ENCODE measurements at regions not wholly inside any gene's neighbourhood (a gene's known extent, or its start where the extent isn't known, plus 50 kb on each side); places are given as distances from the start of the nearest gene placed in this dataset.
"Not testable (repeated sequence)": the region's sequence is repeated elsewhere in the genome, so short reads cannot be mapped to it uniquely, and the experiment has no call there.

DNA sequence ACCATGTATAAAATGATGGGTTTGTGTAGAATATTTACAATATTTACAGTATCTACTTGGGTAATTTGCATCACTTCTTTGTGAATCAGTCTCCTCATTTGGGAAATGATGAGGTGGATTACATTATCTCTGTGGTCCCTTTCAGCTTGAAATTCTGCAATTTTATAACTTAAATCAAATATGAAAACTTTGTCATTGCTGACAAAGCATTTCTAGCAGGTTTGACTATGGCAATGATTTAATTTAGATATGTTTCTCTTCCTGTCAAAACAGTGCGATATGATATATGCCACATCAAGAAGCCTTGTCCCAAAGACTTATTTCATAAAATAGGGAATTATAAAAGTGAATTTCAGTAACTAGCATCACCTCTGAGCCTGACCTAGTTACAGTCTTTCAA lies 315.8 kb upstream of the MEIS2 start:
- Histone ChIP-seq H3K4me1 (ENCODE audit: control insufficient read depth, insufficient read depth, low read depth, low read length) (no peaks in the 10 kb centered on the region), H3K36me3 (ENCODE audit: control insufficient read depth in 1 of 2, insufficient read depth in 2 of 2, low read depth in 1 of 2, low read length in 2 of 2) (no peaks in the 10 kb centered on the region), H3K27ac (ENCODE audit: low read length, poor library complexity, severe bottlenecking) (no peak overlapping the region), H2BK15ac (ENCODE audit: low read depth, poor library complexity, severe bottlenecking) (no peak overlapping the region), H2AK5ac (ENCODE audit: low read length, severe bottlenecking) (no peak overlapping the region), H2AFZ (ENCODE audit: low read depth, low read length) (no peak overlapping the region), H3K79me1 (replicated peaks; ENCODE audit: low read length, poor library complexity, severe bottlenecking) (no peaks in the 10 kb centered on the region), H3K9me3 (ENCODE audit: control insufficient read depth, low read length) (peaks cover 2% of the 10 kb centered on the region), H3K9ac (ENCODE audit: low read length) (no peak overlapping the region), H2BK120ac (ENCODE audit: low read depth, low read length) (no peak overlapping the region), H3K27me3 (ENCODE audit: control insufficient read depth in 1 of 2, insufficient read depth in 1 of 2, low read length in 2 of 2) (no peaks in the 10 kb centered on the region), H4K91ac (ENCODE audit: low read length) (no peak overlapping the region), H3K18ac (ENCODE audit: low read depth in 1 of 2, low read length in 2 of 2) (no peak overlapping the region), H3K4ac (ENCODE audit: low read depth in 1 of 2, low read length in 2 of 2) (no peak overlapping the region), H2BK12ac (ENCODE audit: low read length in 2 of 2) (no peak overlapping the region), H3K4me2 (ENCODE audit: low read length, poor library complexity, severe bottlenecking) (no peak overlapping the region), H3K14ac (ENCODE audit: low read length in 2 of 2) (no peak overlapping the region), H4K8ac (ENCODE audit: low read length) (no peak overlapping the region), H2BK5ac (ENCODE audit: low read depth, low read length, poor library complexity, severe bottlenecking) (no peak overlapping the region), H3K23ac (ENCODE audit: low read length in 2 of 2) (no peak overlapping the region), H3K4me3 (ENCODE audit: insufficient read depth in 1 of 2, low read depth in 1 of 2, low read length in 2 of 2) (no peak overlapping the region)
- DNase-seq = no peak
- whole genome bisulfite sequencing = no CpG with 5 or more reads among the region's 1 CpG

DNA sequence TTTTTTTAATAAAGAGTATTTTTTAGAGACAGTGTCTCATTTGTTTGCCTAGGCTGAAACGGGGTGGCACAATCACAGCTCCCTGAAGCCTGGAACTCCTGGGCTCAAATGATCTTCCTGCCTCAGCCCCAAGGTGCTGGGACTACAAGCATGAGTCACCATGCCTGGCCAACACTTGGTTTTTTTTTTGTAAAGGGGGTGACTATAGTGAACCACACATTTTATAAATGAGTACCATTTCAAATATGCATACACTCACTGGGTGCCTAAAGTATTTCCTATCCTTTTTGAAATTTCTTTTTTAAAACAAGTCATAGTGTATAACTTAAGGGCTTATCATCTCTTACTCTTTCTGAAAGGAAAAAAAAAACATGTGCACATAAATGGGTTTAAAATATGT lies 325.2 kb upstream of the MEIS2 start:
- WGBS = 43% methylated on average over 1 of the region's 1 CpG
- H3K14ac ChIP-seq (ENCODE audit: low read length in 2 of 2) = no peak overlapping the region
- H3K4me1 ChIP-seq (ENCODE audit: control insufficient read depth, insufficient read depth, low read depth, low read length) = no peaks in the 10 kb centered on the region
- no peak overlapping the region for H2BK15ac ChIP-seq (ENCODE audit: low read depth, poor library complexity, severe bottlenecking)
- H2BK12ac ChIP-seq (ENCODE audit: low read length in 2 of 2) = no peak overlapping the region
- no peak overlapping the region for H3K9ac ChIP-seq (ENCODE audit: low read length)
- no peak overlapping the region for H2BK5ac ChIP-seq (ENCODE audit: low read depth, low read length, poor library complexity, severe bottlenecking)
- H3K27ac ChIP-seq (ENCODE audit: low read length, poor library complexity, severe bottlenecking) = no peak overlapping the region
- H3K18ac ChIP-seq (ENCODE audit: low read depth in 1 of 2, low read length in 2 of 2) = no peak overlapping the region
- no peak overlapping the region for H2BK120ac ChIP-seq (ENCODE audit: low read depth, low read length)
- no peak overlapping the region for H3K4me2 ChIP-seq (ENCODE audit: low read length, poor library complexity, severe bottlenecking)
- H2AFZ ChIP-seq (ENCODE audit: low read depth, low read length) = no peak overlapping the region
- no peaks in the 10 kb centered on the region for H3K79me1 ChIP-seq (replicated peaks; ENCODE audit: low read length, poor library complexity, severe bottlenecking)
- H4K8ac ChIP-seq (ENCODE audit: low read length) = no peak overlapping the region
- no peaks in the 10 kb centered on the region for H3K27me3 ChIP-seq (ENCODE audit: control insufficient read depth in 1 of 2, insufficient read depth in 1 of 2, low read length in 2 of 2)
- no peak overlapping the region for H2AK5ac ChIP-seq (ENCODE audit: low read length, severe bottlenecking)
- H4K91ac ChIP-seq (ENCODE audit: low read length) = no peak overlapping the region
- H3K36me3 ChIP-seq (ENCODE audit: control insufficient read depth in 1 of 2, insufficient read depth in 2 of 2, low read depth in 1 of 2, low read length in 2 of 2) = no peaks in the 10 kb centered on the region
- DNase-seq = no peak
- no peak overlapping the region for H3K4ac ChIP-seq (ENCODE audit: low read depth in 1 of 2, low read length in 2 of 2)
- H3K9me3 ChIP-seq (ENCODE audit: control insufficient read depth, low read length) = no peaks in the 10 kb centered on the region
- no peak overlapping the region for H3K4me3 ChIP-seq (ENCODE audit: insufficient read depth in 1 of 2, low read depth in 1 of 2, low read length in 2 of 2)
- no peak overlapping the region for H3K23ac ChIP-seq (ENCODE audit: low read length in 2 of 2)

GRCh38 chr15:37427393-37427792 lies 327.0 kb upstream of the MEIS2 start:
- not testable (repeated sequence) for H2BK15ac ChIP-seq (ENCODE audit: low read depth, poor library complexity, severe bottlenecking); H3K27me3 ChIP-seq (ENCODE audit: control insufficient read depth in 1 of 2, insufficient read depth in 1 of 2, low read length in 2 of 2); H3K4ac ChIP-seq (ENCODE audit: low read depth in 1 of 2, low read length in 2 of 2); H3K4me3 ChIP-seq (ENCODE audit: insufficient read depth in 1 of 2, low read depth in 1 of 2, low read length in 2 of 2); H3K9me3 ChIP-seq (ENCODE audit: control insufficient read depth, low read length); H3K36me3 ChIP-seq (ENCODE audit: control insufficient read depth in 1 of 2, insufficient read depth in 2 of 2, low read depth in 1 of 2, low read length in 2 of 2); H3K27ac ChIP-seq (ENCODE audit: low read length, poor library complexity, severe bottlenecking); H3K23ac ChIP-seq (ENCODE audit: low read length in 2 of 2); H2BK12ac ChIP-seq (ENCODE audit: low read length in 2 of 2); H3K18ac ChIP-seq (ENCODE audit: low read depth in 1 of 2, low read length in 2 of 2); H3K9ac ChIP-seq (ENCODE audit: low read length); H3K14ac ChIP-seq (ENCODE audit: low read length in 2 of 2); H4K91ac ChIP-seq (ENCODE audit: low read length); H3K79me1 ChIP-seq (replicated peaks; ENCODE audit: low read length, poor library complexity, severe bottlenecking); H2AK5ac ChIP-seq (ENCODE audit: low read length, severe bottlenecking); H2AFZ ChIP-seq (ENCODE audit: low read depth, low read length); H3K4me1 ChIP-seq (ENCODE audit: control insufficient read depth, insufficient read depth, low read depth, low read length); H4K8ac ChIP-seq (ENCODE audit: low read length); DNase-seq; H2BK5ac ChIP-seq (ENCODE audit: low read depth, low read length, poor library complexity, severe bottlenecking); H3K4me2 ChIP-seq (ENCODE audit: low read length, poor library complexity, severe bottlenecking); H2BK120ac ChIP-seq (ENCODE audit: low read depth, low read length)
- WGBS = 77% methylated on average over 7 of the region's 12 CpGs

GRCh38 chr15:37446921-37447320 lies 346.6 kb upstream of the MEIS2 start:
- H3K36me3 ChIP-seq (ENCODE audit: control insufficient read depth in 1 of 2, insufficient read depth in 2 of 2, low read depth in 1 of 2, low read length in 2 of 2) = no peaks in the 10 kb centered on the region
- no peak overlapping the region for H2BK5ac ChIP-seq (ENCODE audit: low read depth, low read length, poor library complexity, severe bottlenecking)
- H2AK5ac ChIP-seq (ENCODE audit: low read length, severe bottlenecking) = no peak overlapping the region
- H4K91ac ChIP-seq (ENCODE audit: low read length) = no peak overlapping the region
- H3K79me1 ChIP-seq (replicated peaks; ENCODE audit: low read length, poor library complexity, severe bottlenecking) = no peaks in the 10 kb centered on the region
- no peak overlapping the region for H2AFZ ChIP-seq (ENCODE audit: low read depth, low read length)
- no peak overlapping the region for H3K14ac ChIP-seq (ENCODE audit: low read length in 2 of 2)
- H3K23ac ChIP-seq (ENCODE audit: low read length in 2 of 2) = no peak overlapping the region
- H3K4ac ChIP-seq (ENCODE audit: low read depth in 1 of 2, low read length in 2 of 2) = no peak overlapping the region
- no peak overlapping the region for H3K4me3 ChIP-seq (ENCODE audit: insufficient read depth in 1 of 2, low read depth in 1 of 2, low read length in 2 of 2)
- H3K27ac ChIP-seq (ENCODE audit: low read length, poor library complexity, severe bottlenecking) = no peak overlapping the region
- no peak overlapping the region for H2BK120ac ChIP-seq (ENCODE audit: low read depth, low read length)
- H3K27me3 ChIP-seq (ENCODE audit: control insufficient read depth in 1 of 2, insufficient read depth in 1 of 2, low read length in 2 of 2) = no peaks in the 10 kb centered on the region
- H3K9me3 ChIP-seq (ENCODE audit: control insufficient read depth, low read length) = peaks cover 8% of the 10 kb centered on the region
- H2BK12ac ChIP-seq (ENCODE audit: low read length in 2 of 2) = no peak overlapping the region
- no CpG with 5 or more reads among the region's 2 CpGs for WGBS
- no peak overlapping the region for H2BK15ac ChIP-seq (ENCODE audit: low read depth, poor library complexity, severe bottlenecking)
- DNase-seq = no peak
- H4K8ac ChIP-seq (ENCODE audit: low read length) = no peak overlapping the region
- no peaks in the 10 kb centered on the region for H3K4me1 ChIP-seq (ENCODE audit: control insufficient read depth, insufficient read depth, low read depth, low read length)
- H3K18ac ChIP-seq (ENCODE audit: low read depth in 1 of 2, low read length in 2 of 2) = no peak overlapping the region
- no peak overlapping the region for H3K4me2 ChIP-seq (ENCODE audit: low read length, poor library complexity, severe bottlenecking)
- no peak overlapping the region for H3K9ac ChIP-seq (ENCODE audit: low read length)

Measured in mesenchymal stem cell (in vitro differentiated cells and primary cell).